ENCODE measurements at regions not wholly inside any gene's neighbourhood (a gene's known extent, or its start where the extent isn't known, plus 50 kb on each side); places are given as distances from the start of the nearest gene placed in this dataset.

GRCh38 chr17:36859003-36859300, 78.3 kb upstream of the LHX1 start:
- no peak for TF ChIP-seq CTCF (IDR thresholded peaks at IDR 0.05)
- TF ChIP-seq POLR2A (IDR thresholded peaks at IDR 0.05) = no peak

All from thyroid gland (tissue), 4 donors.